OCI-LY3 (cell line): ENCODE measurements at regions not wholly inside any gene's neighbourhood (a gene's known extent, or its start where the extent isn't known, plus 50 kb on each side); places are given as distances from the start of the nearest gene placed in this dataset.

Source experiments
- H2AFZ ChIP-seq: fragments of 200-600, 300-600 bp; shearing (Covaris generic); 2 replicates; pipeline ENCODE4 v1.6.0; 2014; ENCODE audit warnings: antibody characterized with exemption, low read depth, low read length
- H3K27ac ChIP-seq: fragments of 200-600, 300-600 bp; sonication (generic); 2 replicates; pipeline ENCODE4 v1.5.1; 2014; ENCODE audit warnings: mild to moderate bottlenecking, low read length, moderate library complexity, mixed read lengths
- H3K27me3 ChIP-seq: fragments of 200-600, 300-600 bp; sonication (generic); 2 replicates; pipeline ENCODE4 v1.6.1; 2014; ENCODE audit warnings: low read depth, low read length, mixed read lengths
- H3K36me3 ChIP-seq: fragments of 200-600, 300-600 bp; sonication (generic); replicated peaks from 2 replicates; pipeline ENCODE3; 2014; ENCODE audit warnings: low read depth, low read length, mixed read lengths
- H3K4me1 ChIP-seq: fragments of 300-600, 200-600 bp; sonication (generic); 2 replicates; pipeline ENCODE4 v1.6.1; 2014; ENCODE audit warnings: low read length, mixed read lengths
- H3K4me2 ChIP-seq: fragments of 200-600, 300-600 bp; sonication (generic); 2 replicates; pipeline ENCODE4 v1.6.1; 2014; ENCODE audit warnings: low read length, mixed read lengths
- H3K4me3 ChIP-seq: fragments of 300-600, 200-600 bp; sonication (generic); 2 replicates; pipeline ENCODE4 v1.5.1; 2014; ENCODE audit warnings: antibody characterized with exemption, mild to moderate bottlenecking, low read length, moderate library complexity
- H3K79me2 ChIP-seq: fragments of 300-600, 200-600 bp; shearing (Covaris generic); 2 replicates; pipeline ENCODE4 v1.6.1; 2014; ENCODE audit warnings: mild to moderate bottlenecking, low read length, mixed read lengths
- H3K9ac ChIP-seq: fragments of 300-600, 200-600 bp; shearing (Covaris generic); 2 replicates; pipeline ENCODE4 v1.6.0; 2014; ENCODE audit warnings: mild to moderate bottlenecking, low read length, moderate library complexity
- H3K9me3 ChIP-seq: fragments of 200-600, 300-600 bp; shearing (Covaris generic); 2 replicates; pipeline ENCODE4 v1.6.1; 2014; ENCODE audit warnings: low read length, mixed read lengths; ENCODE audit not compliant: insufficient read depth
- H4K20me1 ChIP-seq: fragments of 200-600, 300-600 bp; sonication (generic); 2 replicates; pipeline ENCODE4 v1.6.1; 2016; ENCODE audit warnings: low read length, mixed read lengths; ENCODE audit not compliant: insufficient read depth
- EZH2phosphoT487 ChIP-seq: fragments of 200-600 bp; shearing (Covaris generic); IDR thresholded peaks from 2 replicates; pipeline ENCODE4 v1.6.1; 2018; ENCODE audit warnings: antibody characterized with exemption, mixed run types, low read depth
- TF ChIP-seq, protein P1 (sequence below): fragments of 200-600, 300-600 bp; sonication (generic); IDR thresholded peaks from 2 replicates; pipeline ENCODE4 v1.5.1; 2014; ENCODE audit warnings: antibody characterized with exemption, low read length, low read depth

DNA sequence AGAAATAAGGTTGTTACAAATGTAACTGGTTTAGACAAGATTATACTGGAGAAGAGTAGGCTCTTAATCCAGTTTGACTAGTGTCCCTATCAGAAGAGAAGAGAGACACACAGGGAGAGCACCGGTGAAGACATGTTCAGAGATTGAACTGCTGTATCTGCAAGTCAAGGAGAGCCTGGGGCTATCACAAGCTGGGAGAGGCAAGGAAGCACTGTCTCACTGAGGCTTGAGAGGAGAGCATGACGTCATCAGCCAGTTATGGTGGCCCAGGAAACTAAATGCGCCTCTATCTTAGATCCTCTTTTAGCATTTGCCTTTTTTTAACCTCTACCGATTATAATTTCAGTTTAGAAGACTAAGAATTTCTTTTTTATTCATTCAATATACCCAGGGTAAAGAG, 583.4 kb downstream of the TRAM1L1 start:
- no peaks in the 10 kb centered on the region for H3K9me3 ChIP-seq
- H3K4me1 ChIP-seq, result no peaks in the 10 kb centered on the region
- no peaks in the 10 kb centered on the region for H3K36me3 ChIP-seq
- no peak overlapping the region for H2AFZ ChIP-seq
- H3K27me3 ChIP-seq, result no peaks in the 10 kb centered on the region
- no peak overlapping the region for H3K4me2 ChIP-seq
- no peaks in the 10 kb centered on the region for H4K20me1 ChIP-seq
- H3K4me3 ChIP-seq, result no peak overlapping the region
- no peak overlapping the region for H3K9ac ChIP-seq
- TF ChIP-seq, protein P1, sequence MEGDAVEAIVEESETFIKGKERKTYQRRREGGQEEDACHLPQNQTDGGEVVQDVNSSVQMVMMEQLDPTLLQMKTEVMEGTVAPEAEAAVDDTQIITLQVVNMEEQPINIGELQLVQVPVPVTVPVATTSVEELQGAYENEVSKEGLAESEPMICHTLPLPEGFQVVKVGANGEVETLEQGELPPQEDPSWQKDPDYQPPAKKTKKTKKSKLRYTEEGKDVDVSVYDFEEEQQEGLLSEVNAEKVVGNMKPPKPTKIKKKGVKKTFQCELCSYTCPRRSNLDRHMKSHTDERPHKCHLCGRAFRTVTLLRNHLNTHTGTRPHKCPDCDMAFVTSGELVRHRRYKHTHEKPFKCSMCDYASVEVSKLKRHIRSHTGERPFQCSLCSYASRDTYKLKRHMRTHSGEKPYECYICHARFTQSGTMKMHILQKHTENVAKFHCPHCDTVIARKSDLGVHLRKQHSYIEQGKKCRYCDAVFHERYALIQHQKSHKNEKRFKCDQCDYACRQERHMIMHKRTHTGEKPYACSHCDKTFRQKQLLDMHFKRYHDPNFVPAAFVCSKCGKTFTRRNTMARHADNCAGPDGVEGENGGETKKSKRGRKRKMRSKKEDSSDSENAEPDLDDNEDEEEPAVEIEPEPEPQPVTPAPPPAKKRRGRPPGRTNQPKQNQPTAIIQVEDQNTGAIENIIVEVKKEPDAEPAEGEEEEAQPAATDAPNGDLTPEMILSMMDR, result no peak
- TF ChIP-seq EZH2phosphoT487, result no peak
- no peak overlapping the region for H3K27ac ChIP-seq
- H3K79me2 ChIP-seq, result no peaks in the 10 kb centered on the region

DNA sequence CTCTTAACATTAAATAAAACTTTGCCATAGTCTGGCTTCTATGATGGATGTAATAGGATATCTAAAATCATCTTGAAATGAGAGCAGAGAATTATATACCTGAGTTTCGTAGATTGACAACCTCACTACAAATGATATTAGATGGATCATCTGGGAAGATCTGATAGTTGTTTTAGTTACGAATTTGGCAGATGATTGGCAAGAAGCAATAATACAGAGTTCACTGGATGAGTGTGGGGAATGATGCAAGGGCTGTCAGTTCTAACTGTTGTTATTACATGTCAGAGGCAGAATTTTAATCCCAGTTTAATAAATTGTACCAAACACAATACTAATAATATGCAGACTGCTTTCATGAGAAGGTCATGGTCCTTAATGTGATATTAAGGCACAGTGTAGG, 585.2 kb downstream of the TRAM1L1 start:
- no peak overlapping the region for H3K4me2 ChIP-seq

DNA sequence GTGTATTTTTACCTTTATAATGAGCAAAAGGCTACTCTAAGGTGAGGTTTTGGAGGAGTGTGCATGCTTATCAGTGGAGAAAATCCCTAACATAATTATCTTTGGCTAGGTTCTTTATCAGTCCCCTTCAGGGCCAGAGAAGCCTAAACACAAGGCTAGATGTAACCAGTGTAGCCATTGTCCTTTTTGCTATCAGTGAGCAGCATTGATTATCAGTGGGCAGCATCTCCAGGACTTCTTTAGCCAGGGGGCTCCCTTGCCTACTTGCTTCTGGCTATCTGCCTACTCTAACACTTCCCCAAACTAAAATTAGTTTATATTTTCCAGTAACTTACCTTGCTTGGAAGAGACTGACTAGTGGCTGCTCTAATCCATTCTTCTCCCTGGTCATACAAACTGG, 595.6 kb downstream of the TRAM1L1 start:
- Histone ChIP-seq H3K9ac (no peak overlapping the region), H3K27ac (no peak overlapping the region), H3K36me3 (no peaks in the 10 kb centered on the region), H3K79me2 (no peaks in the 10 kb centered on the region), H4K20me1 (no peaks in the 10 kb centered on the region), H3K27me3 (no peaks in the 10 kb centered on the region), H3K4me2 (no peak overlapping the region), H2AFZ (no peak overlapping the region), H3K9me3 (no peaks in the 10 kb centered on the region), H3K4me3 (no peak overlapping the region), H3K4me1 (no peaks in the 10 kb centered on the region)
- TF ChIP-seq EZH2phosphoT487, result no peak
- TF ChIP-seq, protein P1, result no peak

More for the DNA sequence above, 585.2 kb downstream of the TRAM1L1 start:
- H2AFZ ChIP-seq, result no peak overlapping the region; the same call in 1 of the 2 replicates
- no peaks in the 10 kb centered on the region for H3K79me2 ChIP-seq
- TF ChIP-seq, protein P1, result no peak
- no peak for TF ChIP-seq EZH2phosphoT487
- H3K36me3 ChIP-seq, result no peaks in the 10 kb centered on the region
- H3K27me3 ChIP-seq, result no peaks in the 10 kb centered on the region
- H3K27ac ChIP-seq, result no peak overlapping the region
- H3K4me1 ChIP-seq, result no peaks in the 10 kb centered on the region
- H4K20me1 ChIP-seq, result no peaks in the 10 kb centered on the region
- no peak overlapping the region for H3K4me3 ChIP-seq
- no peaks in the 10 kb centered on the region for H3K9me3 ChIP-seq
- no peak overlapping the region for H3K9ac ChIP-seq

DNA sequence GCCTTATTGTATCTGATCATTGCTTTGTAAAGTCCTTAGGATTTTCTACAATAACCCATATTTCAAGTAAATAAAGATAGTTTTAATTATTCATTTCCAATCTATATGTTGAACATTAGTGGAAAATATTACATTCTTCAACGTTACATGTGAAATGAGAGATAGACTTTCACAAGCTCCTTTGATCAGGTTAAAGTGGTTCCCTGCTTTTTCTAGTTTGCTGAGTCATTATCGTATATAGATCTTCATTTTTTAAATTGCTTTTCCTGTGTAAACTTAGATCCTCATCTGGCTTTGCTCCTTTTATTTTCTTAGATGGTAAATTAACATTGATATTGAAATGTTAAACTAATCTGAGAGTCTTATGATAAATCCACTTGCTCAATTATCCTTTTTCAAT, 599.0 kb downstream of the TRAM1L1 start:
- Histone ChIP-seq H4K20me1 (no peaks in the 10 kb centered on the region), H2AFZ (no peak overlapping the region), H3K27me3 (no peaks in the 10 kb centered on the region), H3K4me1 (no peaks in the 10 kb centered on the region), H3K36me3 (no peaks in the 10 kb centered on the region), H3K9me3 (no peaks in the 10 kb centered on the region), H3K9ac (no peak overlapping the region), H3K27ac (no peak overlapping the region), H3K79me2 (no peaks in the 10 kb centered on the region), H3K4me3 (no peak overlapping the region), H3K4me2 (no peak overlapping the region)
- TF ChIP-seq EZH2phosphoT487, result no peak
- TF ChIP-seq, protein P1, result no peak
